CD8-positive, alpha-beta memory T cell (primary cell): ENCODE measurements at regions not wholly inside any gene's neighbourhood (a gene's known extent, or its start where the extent isn't known, plus 50 kb on each side); places are given as distances from the start of the nearest gene placed in this dataset.
"Not testable (repeated sequence)": the region's sequence is repeated elsewhere in the genome, so short reads cannot be mapped to it uniquely, and the experiment has no call there.

ENCODE experiments used
- CTCF ChIA-PET: fragments of 350-600 bp; sonication (Branson Sonifier 250); formaldehyde crosslinking; loops from one replicate; lab custom pipeline; 2021; ENCODE audit warnings: antibody characterized with exemption; lab: Charles Lee
- POLR2A ChIA-PET: fragments of 350-600 bp; sonication (Branson Sonifier 250); formaldehyde crosslinking; loops from one replicate; lab custom pipeline; 2021; ENCODE audit warnings: antibody characterized with exemption; lab: Charles Lee
- DNase-seq, 5 donors: peaks; one replicate each; pipeline versions ENCODE4 v3.0.0 to v3.0.0-alpha.2; 2020 to 2022; ENCODE audit warnings: mixed read lengths in 1 of 5
- H3K27ac ChIP-seq: one replicate; pipeline ENCODE4 v1.7.0; 2013; ENCODE audit warnings: low read depth, mild to moderate bottlenecking, low read length, moderate library complexity
- H3K27me3 ChIP-seq: 2 replicates; pipeline ENCODE4 v1.7.0; 2013; ENCODE audit warnings: low read length, mild to moderate bottlenecking; ENCODE audit not compliant: insufficient read depth, poor library complexity, severe bottlenecking
- H3K36me3 ChIP-seq: 2 replicates; pipeline ENCODE4 v1.7.0; 2013; ENCODE audit warnings: mild to moderate bottlenecking, low read length, moderate library complexity; ENCODE audit not compliant: insufficient read depth
- H3K4me1 ChIP-seq: 2 replicates; pipeline ENCODE4 v1.7.0; 2013; ENCODE audit warnings: mild to moderate bottlenecking, low read length, moderate library complexity; ENCODE audit not compliant: insufficient read depth
- H3K4me3 ChIP-seq: 2 replicates; pipeline ENCODE4 v1.7.0; 2013; ENCODE audit warnings: mild to moderate bottlenecking, low read length
- H3K9me3 ChIP-seq: 2 replicates; pipeline ENCODE4 v1.7.0; 2013; ENCODE audit warnings: mild to moderate bottlenecking, low read length
- H3K27ac Mint-ChIP-seq, 8 donors: one replicate each; pipeline ENCODE4 v1.8.0; 2020 to 2021; ENCODE audit warnings: mixed read lengths in 8 of 8, mild to moderate bottlenecking in 6 of 8, inconsistent platforms in 3 of 8, moderate library complexity in 3 of 8
- H3K27me3 Mint-ChIP-seq, 2 donors: one replicate each; pipeline ENCODE4 v1.8.0; 2020 to 2021; ENCODE audit warnings: mixed read lengths in 2 of 2, mild to moderate bottlenecking in 1 of 2, moderate library complexity in 1 of 2
- H3K36me3 Mint-ChIP-seq, 3 donors: one replicate each; pipeline ENCODE4 v1.8.0; 2020 to 2021; ENCODE audit warnings: mixed read lengths in 3 of 3, inconsistent platforms in 1 of 3, mild to moderate bottlenecking in 1 of 3
- H3K4me1 Mint-ChIP-seq, 3 donors: one replicate each; pipeline ENCODE4 v1.8.0; 2020 to 2021; ENCODE audit warnings: mixed read lengths in 3 of 3, inconsistent platforms in 1 of 3, mild to moderate bottlenecking in 1 of 3
- H3K4me3 Mint-ChIP-seq, 7 donors: one replicate each; pipeline ENCODE4 v1.8.0; 2020 to 2021; ENCODE audit warnings: mixed read lengths in 7 of 7, mild to moderate bottlenecking in 6 of 7, moderate library complexity in 4 of 7, inconsistent platforms in 2 of 7
- H3K9me3 Mint-ChIP-seq, 5 donors: one replicate each; pipeline ENCODE4 v1.8.0; 2020 to 2022; ENCODE audit warnings: mixed read lengths in 5 of 5, mild to moderate bottlenecking in 3 of 5, moderate library complexity in 2 of 5, inconsistent platforms in 1 of 5

DNA sequence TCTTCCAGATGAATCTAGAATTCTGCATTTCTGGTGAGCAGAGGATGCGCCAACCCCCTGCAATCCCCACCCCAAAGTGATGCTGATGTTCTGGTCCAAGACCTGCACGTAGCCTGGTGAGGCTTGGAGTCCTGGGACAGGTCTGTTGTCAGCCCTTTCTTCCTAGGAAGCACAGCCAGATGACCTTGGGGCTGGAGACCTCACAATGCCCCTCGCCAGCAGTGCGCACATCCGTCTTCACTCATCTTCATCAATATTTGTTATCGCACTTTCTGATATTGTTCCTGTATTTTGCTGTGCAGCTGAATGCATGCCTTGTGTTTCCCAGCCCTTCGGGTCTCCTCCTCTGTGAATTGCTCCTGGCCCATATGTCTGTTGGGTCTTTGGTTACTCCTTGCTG, 4222.8 kb upstream of the OR11H1 start:
- H3K27ac Mint-ChIP-seq, DNase-seq, H3K9me3 ChIP-seq, H3K36me3 ChIP-seq, H3K4me3 Mint-ChIP-seq, H3K27me3 Mint-ChIP-seq, POLR2A ChIA-PET, H3K27ac ChIP-seq, H3K36me3 Mint-ChIP-seq, H3K27me3 ChIP-seq, H3K4me1 Mint-ChIP-seq, CTCF ChIA-PET, H3K4me3 ChIP-seq, H3K4me1 ChIP-seq: not testable (repeated sequence)
- H3K9me3 Mint-ChIP-seq, result peaks cover 42 to 85% (median 61%) of the 10 kb centered on the region in 5 donors

DNA sequence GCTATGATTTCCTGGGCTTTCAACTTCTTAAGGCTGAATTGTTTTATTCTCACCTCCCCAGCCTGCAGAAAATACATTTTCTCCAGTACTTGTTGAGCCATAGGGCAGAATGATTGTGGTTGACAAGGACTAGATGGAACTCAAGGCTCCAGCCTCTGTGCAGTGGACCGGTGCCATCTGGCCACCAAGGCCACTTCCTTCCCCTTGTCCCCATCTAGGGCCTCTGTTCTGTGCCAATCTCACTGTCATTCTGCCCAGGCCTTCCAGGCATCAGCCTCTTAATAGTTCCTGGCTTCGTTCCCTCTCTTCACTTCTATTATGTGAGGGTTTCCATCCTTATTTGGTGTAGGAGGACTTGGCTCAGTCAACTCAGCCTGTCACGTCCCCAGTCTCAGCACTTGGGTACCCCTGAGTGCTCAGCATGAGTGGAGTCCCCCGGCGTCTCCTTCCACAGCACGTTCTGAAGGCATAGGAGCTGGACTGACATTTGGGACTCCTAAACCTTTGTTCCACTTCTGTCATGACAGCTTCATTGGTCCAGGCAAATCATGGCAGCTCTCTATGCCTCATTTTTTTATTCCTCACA, 4221.0 kb upstream of the OR11H1 start:
- H3K27ac ChIP-seq, H3K36me3 ChIP-seq, H3K27me3 ChIP-seq, H3K4me1 ChIP-seq, H3K27me3 Mint-ChIP-seq, DNase-seq, H3K36me3 Mint-ChIP-seq, H3K27ac Mint-ChIP-seq, H3K4me1 Mint-ChIP-seq, POLR2A ChIA-PET, CTCF ChIA-PET, H3K4me3 ChIP-seq, H3K9me3 ChIP-seq, H3K4me3 Mint-ChIP-seq: not testable (repeated sequence)
- H3K9me3 Mint-ChIP-seq, result peaks cover 41 to 82% (median 61%) of the 10 kb centered on the region in 5 donors

DNA sequence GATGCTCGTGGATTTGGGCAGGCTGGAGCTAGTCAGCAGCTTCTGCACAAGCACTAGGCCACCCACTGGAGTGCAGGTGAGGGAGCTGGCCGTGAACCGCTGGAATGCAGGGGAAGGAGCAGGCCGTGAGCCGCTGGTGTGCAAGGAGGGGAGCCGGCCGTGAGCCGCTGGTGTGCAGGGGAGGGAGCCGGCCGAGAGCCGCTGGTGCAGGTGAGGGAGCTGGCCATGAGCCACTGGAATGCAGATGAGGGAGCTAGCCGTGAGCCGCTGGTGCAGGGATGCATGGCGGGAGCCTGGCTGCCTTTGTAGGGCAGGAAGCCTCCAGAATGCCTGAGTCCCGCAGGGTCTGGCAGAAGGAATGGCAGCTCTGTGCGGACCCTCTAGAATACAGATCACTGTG, 4220.0 kb upstream of the OR11H1 start:
- Histone ChIP-seq H3K27me3 (no peaks in the 10 kb centered on the region), H3K4me3 (no peak overlapping the region), H3K27ac (no peak overlapping the region), H3K4me1 (no peaks in the 10 kb centered on the region), H3K36me3 (no peaks in the 10 kb centered on the region), H3K9me3 (peaks cover 9% of the 10 kb centered on the region)
- DNase-seq, result no peak
- Mint-ChIP-seq H3K27ac (no peak overlapping the region), H3K4me1 (no peaks in the 10 kb centered on the region), H3K27me3 (peaks cover 0 to 2% of the 10 kb centered on the region in 2 donors), H3K4me3 (no peak overlapping the region), H3K9me3 (peaks cover 36 to 81% (median 64%) of the 10 kb centered on the region in 5 donors), H3K36me3 (peaks cover 0 to 4% (median 0%) of the 10 kb centered on the region in 3 donors)
- POLR2A ChIA-PET, result no interaction called here
- CTCF ChIA-PET, result no interaction called here

DNA sequence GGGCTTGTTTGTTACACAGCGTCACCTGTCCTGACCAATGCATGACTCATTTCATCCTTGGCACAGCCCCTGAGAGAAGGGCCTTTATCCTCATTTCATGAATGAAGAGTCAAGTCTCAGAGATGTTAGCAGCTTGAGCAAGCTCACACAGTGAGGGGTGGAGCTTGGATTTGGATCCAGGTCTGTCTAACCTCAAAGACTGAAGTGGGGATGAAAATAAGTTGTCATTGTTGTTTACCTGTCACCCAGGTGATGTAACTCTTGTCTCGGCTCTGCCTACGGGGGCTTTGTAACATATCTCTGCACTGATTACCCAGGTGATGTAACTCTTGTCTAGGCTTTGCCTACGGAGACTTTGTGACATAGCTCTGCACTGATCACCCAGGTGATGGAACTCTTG, 4218.2 kb upstream of the OR11H1 start:
- H3K4me1 Mint-ChIP-seq, H3K4me3 ChIP-seq, H3K4me1 ChIP-seq, H3K36me3 Mint-ChIP-seq, H3K27ac Mint-ChIP-seq, POLR2A ChIA-PET, DNase-seq, H3K4me3 Mint-ChIP-seq, H3K9me3 ChIP-seq, H3K36me3 ChIP-seq, H3K27me3 Mint-ChIP-seq, H3K27me3 ChIP-seq, H3K27ac ChIP-seq: not testable (repeated sequence)
- H3K9me3 Mint-ChIP-seq, result peaks cover 32 to 79% (median 58%) of the 10 kb centered on the region in 5 donors
- CTCF ChIA-PET, result interaction anchor here (0.7 kb wide), 1 partner anchor 42 kb away, joined by 3 read pairs; no protein-coding TSS in a partner anchor

DNA sequence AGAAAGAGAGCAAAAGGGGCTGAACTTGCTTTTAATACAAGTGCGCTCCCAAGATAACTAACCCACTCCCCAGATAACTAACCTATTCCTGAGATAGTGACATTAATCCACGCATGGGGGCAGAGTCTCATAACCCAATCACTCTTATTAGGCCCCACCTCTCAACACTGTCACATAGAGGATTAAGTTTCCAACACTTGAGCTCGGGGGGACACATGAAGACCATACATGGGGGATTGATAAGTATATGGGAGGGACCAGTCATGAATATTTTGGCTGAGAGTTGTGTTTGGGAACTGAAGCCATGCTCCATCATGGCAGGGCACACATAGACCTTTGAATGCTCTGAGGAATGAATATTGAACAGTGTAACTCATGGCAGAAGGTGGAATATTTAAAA, 4217.3 kb upstream of the OR11H1 start:
- CTCF ChIA-PET, H3K4me3 Mint-ChIP-seq, H3K27me3 ChIP-seq, POLR2A ChIA-PET, H3K27me3 Mint-ChIP-seq, H3K9me3 ChIP-seq, H3K4me1 Mint-ChIP-seq, H3K27ac ChIP-seq, H3K27ac Mint-ChIP-seq, DNase-seq, H3K36me3 ChIP-seq, H3K4me1 ChIP-seq, H3K36me3 Mint-ChIP-seq, H3K4me3 ChIP-seq: not testable (repeated sequence)
- peaks cover 29 to 76% (median 55%) of the 10 kb centered on the region in 5 donors for H3K9me3 Mint-ChIP-seq

DNA sequence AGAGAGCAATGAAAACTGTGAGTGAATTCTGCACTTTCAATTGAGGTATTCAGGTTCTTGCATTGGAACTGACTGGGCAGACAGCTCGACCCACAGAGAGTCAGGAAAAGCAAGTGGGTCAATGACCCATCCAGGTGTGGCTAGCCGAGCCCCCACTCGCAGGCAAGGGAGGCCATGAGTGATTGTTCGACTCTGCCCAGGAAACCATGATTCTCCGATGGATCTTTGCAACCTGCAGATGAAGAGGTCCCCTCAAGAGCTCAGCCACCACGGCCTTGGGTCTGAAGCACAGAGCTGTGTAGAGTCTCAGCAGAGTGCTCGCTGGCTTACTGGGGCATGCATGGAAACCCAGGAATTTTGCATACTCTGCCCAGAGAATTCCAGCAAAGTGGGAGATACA, 4215.4 kb upstream of the OR11H1 start:
- H3K9me3 Mint-ChIP-seq, result peaks cover 24 to 63% (median 46%) of the 10 kb centered on the region in 5 donors
- H3K4me1 ChIP-seq, H3K36me3 Mint-ChIP-seq, CTCF ChIA-PET, POLR2A ChIA-PET, H3K4me3 ChIP-seq, H3K27ac ChIP-seq, DNase-seq, H3K27me3 Mint-ChIP-seq, H3K27me3 ChIP-seq, H3K9me3 ChIP-seq, H3K4me1 Mint-ChIP-seq, H3K27ac Mint-ChIP-seq, H3K36me3 ChIP-seq, H3K4me3 Mint-ChIP-seq: not testable (repeated sequence)

DNA sequence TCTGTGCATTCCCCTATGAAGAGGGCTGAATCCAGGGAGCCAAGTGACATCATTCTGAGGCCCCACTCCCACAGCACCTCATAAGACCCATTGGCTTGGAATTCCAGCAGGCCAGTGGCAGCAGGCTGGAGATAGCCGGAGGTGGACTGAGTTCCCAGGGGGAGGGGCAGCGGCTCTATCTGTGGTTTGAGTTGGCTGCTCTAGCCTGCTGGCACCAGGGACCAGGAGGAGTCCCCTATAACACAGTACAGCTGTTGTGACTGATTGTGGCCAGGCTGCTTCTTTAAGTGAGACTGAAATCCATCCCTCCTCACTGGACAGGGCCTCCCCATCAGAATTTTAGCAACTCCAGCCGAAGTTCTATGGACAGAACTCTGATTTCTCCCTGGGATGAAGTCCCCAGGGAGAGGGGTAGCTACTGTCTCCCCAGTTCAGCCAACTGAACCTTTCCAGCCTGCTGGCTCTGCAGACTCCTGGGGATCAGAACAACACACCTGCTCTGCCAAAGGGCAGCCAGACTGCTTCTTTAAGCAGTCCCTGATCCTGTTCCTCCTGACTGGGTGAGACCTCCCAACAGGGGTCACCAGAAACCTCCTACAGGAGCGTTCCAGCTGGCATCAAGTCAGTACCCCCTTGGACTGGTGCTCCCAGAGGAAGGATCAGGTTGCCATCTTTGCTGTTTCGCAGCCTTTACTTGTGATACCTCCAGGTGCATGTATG, 4214.8 kb upstream of the OR11H1 start:
- H3K27me3 Mint-ChIP-seq, H3K27me3 ChIP-seq, H3K36me3 ChIP-seq, H3K4me1 ChIP-seq, H3K4me3 ChIP-seq, H3K27ac Mint-ChIP-seq, H3K36me3 Mint-ChIP-seq, H3K27ac ChIP-seq, DNase-seq, POLR2A ChIA-PET, CTCF ChIA-PET, H3K4me1 Mint-ChIP-seq, H3K4me3 Mint-ChIP-seq, H3K9me3 ChIP-seq: not testable (repeated sequence)
- peaks cover 27 to 62% (median 41%) of the 10 kb centered on the region in 5 donors for H3K9me3 Mint-ChIP-seq

DNA sequence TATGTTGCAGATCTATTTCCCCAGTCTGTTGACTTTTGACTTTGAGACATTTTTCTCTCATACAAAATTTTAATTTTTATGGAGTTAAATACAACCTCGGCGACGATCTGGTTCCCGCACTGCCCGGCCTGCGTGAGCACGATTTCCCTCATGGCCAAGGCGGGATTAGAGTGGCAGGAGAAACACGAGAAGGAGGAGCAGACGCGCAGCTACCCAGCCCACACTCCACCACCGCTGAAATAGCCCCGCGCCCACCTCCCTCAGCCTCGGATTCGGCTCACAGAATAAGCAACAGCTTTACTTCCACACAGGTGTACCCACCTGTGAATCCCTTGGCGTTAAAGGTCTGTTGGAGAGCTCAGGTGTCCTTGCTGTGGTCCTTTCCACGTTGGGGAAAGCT, 4209.4 kb upstream of the OR11H1 start:
- H3K36me3 Mint-ChIP-seq, POLR2A ChIA-PET, H3K27me3 Mint-ChIP-seq, H3K9me3 ChIP-seq, H3K4me1 Mint-ChIP-seq, H3K27ac ChIP-seq, H3K27ac Mint-ChIP-seq, DNase-seq, CTCF ChIA-PET, H3K27me3 ChIP-seq, H3K36me3 ChIP-seq, H3K4me3 ChIP-seq, H3K4me1 ChIP-seq, H3K4me3 Mint-ChIP-seq: not testable (repeated sequence)
- peaks cover 10 to 39% (median 19%) of the 10 kb centered on the region in 5 donors for H3K9me3 Mint-ChIP-seq
